ENCODE measurements at regions not wholly inside any gene's neighbourhood (a gene's known extent, or its start where the extent isn't known, plus 50 kb on each side); places are given as distances from the start of the nearest gene placed in this dataset.

DNA sequence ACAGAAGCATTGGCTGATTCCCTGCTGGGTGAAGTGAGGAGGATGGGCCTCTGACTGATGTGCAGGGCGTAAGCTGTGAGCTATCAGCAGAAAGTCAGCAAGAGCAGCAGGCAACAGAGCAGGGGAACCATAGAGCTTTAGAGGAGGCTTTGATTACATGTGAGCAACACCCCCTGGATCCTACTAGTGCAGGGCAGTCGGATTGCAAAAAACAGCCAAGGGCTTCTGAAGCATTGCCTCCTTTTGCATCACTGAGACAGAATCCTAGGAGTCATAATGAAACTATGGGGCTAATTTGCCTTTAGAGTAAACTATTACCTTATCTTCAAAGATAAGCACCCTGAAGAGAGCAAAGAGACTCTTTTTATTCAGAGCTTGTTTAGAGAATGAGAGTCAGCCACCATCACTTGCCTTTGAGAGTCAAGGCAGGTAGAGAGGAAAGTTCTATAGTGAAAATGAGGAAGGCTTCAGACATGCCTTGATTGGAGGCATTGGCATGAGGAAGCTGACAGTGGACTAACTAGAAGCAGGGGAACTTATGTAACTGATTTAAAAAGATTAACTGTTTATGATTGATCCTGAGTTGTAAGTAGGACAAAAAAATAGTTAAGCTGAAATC, 420.3 kb downstream of the PDHA2 start:
- H3K79me1 ChIP-seq (ENCODE audit: low read depth, low read length), result no peaks in the 10 kb centered on the region
- no peak overlapping the region for H3K23ac ChIP-seq (ENCODE audit: low read depth, low read length, poor library complexity)
- H3K4me2 ChIP-seq (ENCODE audit: insufficient read depth, low read length, poor library complexity, severe bottlenecking), result no peak overlapping the region
- H4K91ac ChIP-seq (ENCODE audit: low read depth, low read length, poor library complexity), result no peak overlapping the region
- H2BK15ac ChIP-seq (ENCODE audit: low read length), result no peak overlapping the region
- peak overlapping the region; percentile 6 for H2AFZ ChIP-seq (ENCODE audit: low read length)
- H3K36me3 ChIP-seq (replicated peaks in 1 of 2; ENCODE audit: control insufficient read depth in 2 of 2, insufficient read depth in 2 of 2, low read length in 2 of 2), result no peaks in the 10 kb centered on the region
- no peak overlapping the region for H3K4ac ChIP-seq (ENCODE audit: low read length)
- H3K4me1 ChIP-seq (ENCODE audit: control insufficient read depth in 2 of 2, insufficient read depth in 1 of 2, low read depth in 1 of 2, low read length in 2 of 2), result peaks cover 0 to 2% of the 10 kb centered on the region in 2 donors
- H3K14ac ChIP-seq (ENCODE audit: low read length), result no peak overlapping the region
- no peak overlapping the region for H4K8ac ChIP-seq (ENCODE audit: low read depth, low read length)
- no peaks in the 10 kb centered on the region for H3K27me3 ChIP-seq (ENCODE audit: control insufficient read depth in 3 of 3, insufficient read depth in 3 of 3, low read depth in 1 of 3, low read length in 3 of 3)
- no peak for DNase-seq (ENCODE audit: low spot score)
- H3K4me3 ChIP-seq (ENCODE audit: low read length in 2 of 2), result no peak overlapping the region
- no peak overlapping the region for H3K18ac ChIP-seq (ENCODE audit: low read length)
- H2BK5ac ChIP-seq (ENCODE audit: low read length), result no peak overlapping the region
- H3K9ac ChIP-seq (ENCODE audit: low read depth, low read length, poor library complexity), result no peak overlapping the region
- no peak overlapping the region for H3K27ac ChIP-seq (replicated peaks; ENCODE audit: low read length)
- H3K9me3 ChIP-seq (replicated peaks in 1 of 2; ENCODE audit: control insufficient read depth in 2 of 2, insufficient read depth in 1 of 2, low read depth in 1 of 2, low read length in 2 of 2), result no peaks in the 10 kb centered on the region
- H2BK12ac ChIP-seq (ENCODE audit: low read length), result no peak overlapping the region
- WGBS, 2 donors (ENCODE audit: extremely low coverage in 2 of 2, insufficient read length in 2 of 2, insufficient replicate concordance in 1 of 2), result no CpG with 5 or more reads among the region's 2 CpGs
- H2AK5ac ChIP-seq (ENCODE audit: low read depth, low read length), result no peak overlapping the region
- no peak overlapping the region for H2BK120ac ChIP-seq (ENCODE audit: low read depth, low read length)

GRCh38 chr4:96262057-96262456, 422.2 kb downstream of the PDHA2 start:
- no peak overlapping the region for H3K18ac ChIP-seq (ENCODE audit: low read length)
- DNase-seq (ENCODE audit: low spot score), result no peak
- no peak overlapping the region for H2BK5ac ChIP-seq (ENCODE audit: low read length)
- H2AFZ ChIP-seq (ENCODE audit: low read length), result no peak overlapping the region
- H4K91ac ChIP-seq (ENCODE audit: low read depth, low read length, poor library complexity), result no peak overlapping the region
- no peak overlapping the region for H2BK12ac ChIP-seq (ENCODE audit: low read length)
- H4K8ac ChIP-seq (ENCODE audit: low read depth, low read length), result no peak overlapping the region
- no peak overlapping the region for H3K27ac ChIP-seq (replicated peaks; ENCODE audit: low read length)
- H3K4me1 ChIP-seq (ENCODE audit: control insufficient read depth in 2 of 2, insufficient read depth in 1 of 2, low read depth in 1 of 2, low read length in 2 of 2), result peaks cover 0 to 2% of the 10 kb centered on the region in 2 donors
- H2BK120ac ChIP-seq (ENCODE audit: low read depth, low read length), result no peak overlapping the region
- H3K36me3 ChIP-seq (replicated peaks in 1 of 2; ENCODE audit: control insufficient read depth in 2 of 2, insufficient read depth in 2 of 2, low read length in 2 of 2), result no peaks in the 10 kb centered on the region
- no peak overlapping the region for H3K4ac ChIP-seq (ENCODE audit: low read length)
- no peaks in the 10 kb centered on the region for H3K9me3 ChIP-seq (replicated peaks in 1 of 2; ENCODE audit: control insufficient read depth in 2 of 2, insufficient read depth in 1 of 2, low read depth in 1 of 2, low read length in 2 of 2)
- H3K9ac ChIP-seq (ENCODE audit: low read depth, low read length, poor library complexity), result no peak overlapping the region
- no peak overlapping the region for H2BK15ac ChIP-seq (ENCODE audit: low read length)
- no CpG with 5 or more reads among the region's 5 CpGs for WGBS, 2 donors (ENCODE audit: extremely low coverage in 2 of 2, insufficient read length in 2 of 2, insufficient replicate concordance in 1 of 2)
- H3K23ac ChIP-seq (ENCODE audit: low read depth, low read length, poor library complexity), result no peak overlapping the region
- H3K27me3 ChIP-seq (ENCODE audit: control insufficient read depth in 3 of 3, insufficient read depth in 3 of 3, low read depth in 1 of 3, low read length in 3 of 3), result no peaks in the 10 kb centered on the region
- H3K4me2 ChIP-seq (ENCODE audit: insufficient read depth, low read length, poor library complexity, severe bottlenecking), result no peak overlapping the region
- H2AK5ac ChIP-seq (ENCODE audit: low read depth, low read length), result no peak overlapping the region
- H3K79me1 ChIP-seq (ENCODE audit: low read depth, low read length), result no peaks in the 10 kb centered on the region
- no peak overlapping the region for H3K14ac ChIP-seq (ENCODE audit: low read length)
- no peak overlapping the region for H3K4me3 ChIP-seq (ENCODE audit: low read length in 2 of 2)

DNA sequence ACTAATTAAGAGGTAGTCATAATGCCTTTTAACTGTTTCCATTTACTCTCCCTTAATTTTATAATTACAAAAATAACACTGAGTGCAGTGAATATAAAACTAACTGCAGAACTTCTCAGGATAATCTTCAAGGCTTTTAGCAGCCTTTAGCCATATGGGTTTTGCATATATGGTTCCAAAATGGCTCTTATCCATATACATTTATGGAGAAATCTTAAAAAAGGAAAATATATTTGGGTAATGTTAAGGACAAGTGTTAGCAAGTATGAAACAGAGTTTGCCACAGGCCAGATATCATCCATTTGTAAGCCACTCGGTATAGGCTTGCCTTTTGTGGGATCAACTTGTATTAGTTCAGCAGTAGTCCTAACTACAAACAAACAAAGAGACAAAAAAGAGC, 423.4 kb downstream of the PDHA2 start:
- no peak overlapping the region for H2AK5ac ChIP-seq (ENCODE audit: low read depth, low read length)
- H3K36me3 ChIP-seq (replicated peaks in 1 of 2; ENCODE audit: control insufficient read depth in 2 of 2, insufficient read depth in 2 of 2, low read length in 2 of 2), result no peaks in the 10 kb centered on the region
- no peaks in the 10 kb centered on the region for H3K9me3 ChIP-seq (replicated peaks in 1 of 2; ENCODE audit: control insufficient read depth in 2 of 2, insufficient read depth in 1 of 2, low read depth in 1 of 2, low read length in 2 of 2)
- no peak for DNase-seq (ENCODE audit: low spot score)
- H3K23ac ChIP-seq (ENCODE audit: low read depth, low read length, poor library complexity), result no peak overlapping the region
- no peak overlapping the region for H4K8ac ChIP-seq (ENCODE audit: low read depth, low read length)
- no peak overlapping the region for H3K18ac ChIP-seq (ENCODE audit: low read length)
- no peak overlapping the region for H2BK15ac ChIP-seq (ENCODE audit: low read length)
- H3K4me2 ChIP-seq (ENCODE audit: insufficient read depth, low read length, poor library complexity, severe bottlenecking), result no peak overlapping the region
- H3K4me1 ChIP-seq (ENCODE audit: control insufficient read depth in 2 of 2, insufficient read depth in 1 of 2, low read depth in 1 of 2, low read length in 2 of 2), result peaks cover 0 to 2% of the 10 kb centered on the region in 2 donors
- H2AFZ ChIP-seq (ENCODE audit: low read length), result no peak overlapping the region
- H2BK5ac ChIP-seq (ENCODE audit: low read length), result no peak overlapping the region
- no peaks in the 10 kb centered on the region for H3K27me3 ChIP-seq (ENCODE audit: control insufficient read depth in 3 of 3, insufficient read depth in 3 of 3, low read depth in 1 of 3, low read length in 3 of 3)
- H2BK12ac ChIP-seq (ENCODE audit: low read length), result no peak overlapping the region
- no CpG with 5 or more reads among the region's 1 CpG for WGBS, 2 donors (ENCODE audit: extremely low coverage in 2 of 2, insufficient read length in 2 of 2, insufficient replicate concordance in 1 of 2)
- no peak overlapping the region for H2BK120ac ChIP-seq (ENCODE audit: low read depth, low read length)
- H3K79me1 ChIP-seq (ENCODE audit: low read depth, low read length), result no peaks in the 10 kb centered on the region
- H3K27ac ChIP-seq (replicated peaks; ENCODE audit: low read length), result no peak overlapping the region
- no peak overlapping the region for H3K4me3 ChIP-seq (ENCODE audit: low read length in 2 of 2)
- H3K14ac ChIP-seq (ENCODE audit: low read length), result no peak overlapping the region
- no peak overlapping the region for H3K4ac ChIP-seq (ENCODE audit: low read length)
- no peak overlapping the region for H3K9ac ChIP-seq (ENCODE audit: low read depth, low read length, poor library complexity)
- H4K91ac ChIP-seq (ENCODE audit: low read depth, low read length, poor library complexity), result no peak overlapping the region

GRCh38 chr4:96264941-96265463, 425.1 kb downstream of the PDHA2 start:
- no CpG with 5 or more reads among the region's 2 CpGs for WGBS, 2 donors (ENCODE audit: extremely low coverage in 2 of 2, insufficient read length in 2 of 2, insufficient replicate concordance in 1 of 2)
- Histone ChIP-seq H3K4me2 (ENCODE audit: insufficient read depth, low read length, poor library complexity, severe bottlenecking) (no peak overlapping the region), H4K8ac (ENCODE audit: low read depth, low read length) (no peak overlapping the region)

More at GRCh38 chr4:96264941-96265463, 425.1 kb downstream of the PDHA2 start:
- H4K91ac ChIP-seq (ENCODE audit: low read depth, low read length, poor library complexity), result no peak overlapping the region
- no peaks in the 10 kb centered on the region for H3K36me3 ChIP-seq (replicated peaks in 1 of 2; ENCODE audit: control insufficient read depth in 2 of 2, insufficient read depth in 2 of 2, low read length in 2 of 2)
- no peak overlapping the region for H2BK5ac ChIP-seq (ENCODE audit: low read length)
- H3K27ac ChIP-seq (replicated peaks; ENCODE audit: low read length), result no peak overlapping the region
- no peak overlapping the region for H3K4me3 ChIP-seq (ENCODE audit: low read length in 2 of 2)
- H3K9ac ChIP-seq (ENCODE audit: low read depth, low read length, poor library complexity), result no peak overlapping the region
- no peak for DNase-seq (ENCODE audit: low spot score)
- H2BK15ac ChIP-seq (ENCODE audit: low read length), result no peak overlapping the region
- no peak overlapping the region for H2AFZ ChIP-seq (ENCODE audit: low read length)
- H2BK12ac ChIP-seq (ENCODE audit: low read length), result no peak overlapping the region
- H3K14ac ChIP-seq (ENCODE audit: low read length), result no peak overlapping the region
- no peaks in the 10 kb centered on the region for H3K79me1 ChIP-seq (ENCODE audit: low read depth, low read length)
- no peak overlapping the region for H2AK5ac ChIP-seq (ENCODE audit: low read depth, low read length)
- H2BK120ac ChIP-seq (ENCODE audit: low read depth, low read length), result no peak overlapping the region
- peaks cover 0 to under 1% of the 10 kb centered on the region in 2 donors for H3K4me1 ChIP-seq (ENCODE audit: control insufficient read depth in 2 of 2, insufficient read depth in 1 of 2, low read depth in 1 of 2, low read length in 2 of 2)
- no peaks in the 10 kb centered on the region for H3K27me3 ChIP-seq (ENCODE audit: control insufficient read depth in 3 of 3, insufficient read depth in 3 of 3, low read depth in 1 of 3, low read length in 3 of 3)
- no peak overlapping the region for H3K23ac ChIP-seq (ENCODE audit: low read depth, low read length, poor library complexity)
- H3K18ac ChIP-seq (ENCODE audit: low read length), result no peak overlapping the region
- no peak overlapping the region for H3K4ac ChIP-seq (ENCODE audit: low read length)
- no peaks in the 10 kb centered on the region for H3K9me3 ChIP-seq (replicated peaks in 1 of 2; ENCODE audit: control insufficient read depth in 2 of 2, insufficient read depth in 1 of 2, low read depth in 1 of 2, low read length in 2 of 2)
